ENCODE measurements at regions not wholly inside any gene's neighbourhood (a gene's known extent, or its start where the extent isn't known, plus 50 kb on each side); places are given as distances from the start of the nearest gene placed in this dataset.

- TF ChIP-seq TCF15 (CRISPR knock-in tag; IDR thresholded peaks at IDR 0.05) (no peak), CREBBP (IDR thresholded peaks at IDR 0.05; ENCODE audit: low read depth, low read length) (no peak), KHSRP (IDR thresholded peaks at IDR 0.05) (no peak), SIRT6 (IDR thresholded peaks at IDR 0.05; ENCODE audit: low read depth, low read length) (no peak), FUS (optimal IDR thresholded peaks at IDR 0.05; ENCODE audit: low read depth, low read length) (no peak), KLF16 (IDR thresholded peaks at IDR 0.05) (no peak), C11orf30 (IDR thresholded peaks at IDR 0.05; ENCODE audit: low read depth) (peak; percentile 62), UBTF (IDR thresholded peaks at IDR 0.05; ENCODE audit: borderline replicate concordance in 1 of 2, low read depth in 2 of 2, low read length in 2 of 2) (no peak), ZFP91 (CRISPR knock-in tag; IDR thresholded peaks at IDR 0.05) (no peak), MAFG (tag; conservative IDR thresholded peaks at IDR 0.05) (peak; percentile 40; the same call in 1 of the 2 replicates), PHTF2 (CRISPR knock-in tag; IDR thresholded peaks at IDR 0.05) (no peak), MAFF (IDR thresholded peaks at IDR 0.05; ENCODE audit: low read length) (0 out of 2 replicates have a peak, but pooled peaks have one; percentile 24), ZNF316 (IDR thresholded peaks at IDR 0.05) (peak; percentile 83), MLX (CRISPR knock-in tag; conservative IDR thresholded peaks at IDR 0.05) (no peak), NELFE (IDR thresholded peaks at IDR 0.05; ENCODE audit: insufficient read depth, insufficient read length) (no peak), POLR2A (conservative IDR thresholded peaks at IDR 0.05) (no peak), SNIP1 (IDR thresholded peaks at IDR 0.05; ENCODE audit: low read depth) (no peak), NR1H2 (CRISPR knock-in tag; IDR thresholded peaks at IDR 0.05) (no peak), ZNF12 (CRISPR knock-in tag; IDR thresholded peaks at IDR 0.05) (no peak), ZFX (CRISPR knock-in tag; IDR thresholded peaks at IDR 0.05) (no peak), ZNF408 (CRISPR knock-in tag; IDR thresholded peaks at IDR 0.05; ENCODE audit: low read depth) (no peak), NFIC (IDR thresholded peaks at IDR 0.05) (no peak), ARID1B (IDR thresholded peaks at IDR 0.05) (no peak), PREB (CRISPR knock-in tag; IDR thresholded peaks at IDR 0.05) (no peak), TCFL5 (CRISPR knock-in tag; conservative IDR thresholded peaks at IDR 0.05) (no peak)
Measured at GRCh38 chr13:22825186-22825585, 355.6 kb upstream of the SGCG start (continued).
